DMS79 treated with DMSO at 0.1 percent for 48 hours (cell line): ENCODE measurements at regions not wholly inside any gene's neighbourhood (a gene's known extent, or its start where the extent isn't known, plus 50 kb on each side); places are given as distances from the start of the nearest gene placed in this dataset.
"Not testable (repeated sequence)": the region's sequence is repeated elsewhere in the genome, so short reads cannot be mapped to it uniquely, and the experiment has no call there.

Experiments
- DNase-seq: peaks from one replicate; lab custom pipeline; 2025; lab: John Stamatoyannopoulos, UW

GRCh38 chr7:68899156-68899555 lies 699.1 kb upstream of the AUTS2 start:
- not testable (repeated sequence) for DNase-seq

- DNase-seq, result no peak
Observed at GRCh38 chr7:68900096-68900495, 698.2 kb upstream of the AUTS2 start.

GRCh38 chr7:68904630-68905029 lies 693.6 kb upstream of the AUTS2 start:
- no peak for DNase-seq

GRCh38 chr7:68911754-68912153 lies 686.5 kb upstream of the AUTS2 start:
- DNase-seq, result no peak

- no peak for DNase-seq
Observed at GRCh38 chr7:68914006-68914405, 684.3 kb upstream of the AUTS2 start.

- no peak for DNase-seq
Observed at GRCh38 chr7:68917041-68917651, 681.1 kb upstream of the AUTS2 start.

- no peak for DNase-seq
Observed at GRCh38 chr7:68918621-68919020, 679.7 kb upstream of the AUTS2 start.

GRCh38 chr7:68922850-68923249 lies 675.4 kb upstream of the AUTS2 start:
- no peak for DNase-seq

GRCh38 chr7:68925241-68925640 lies 673.0 kb upstream of the AUTS2 start:
- DNase-seq, result peak; percentile 61

GRCh38 chr7:68929781-68930261 lies 668.5 kb upstream of the AUTS2 start:
- DNase-seq, result no peak

- no peak for DNase-seq
Observed at GRCh38 chr7:68936471-68937035, 661.7 kb upstream of the AUTS2 start.

GRCh38 chr7:68938151-68938550 lies 660.1 kb upstream of the AUTS2 start:
- no peak for DNase-seq

- DNase-seq, result no peak
Observed at GRCh38 chr7:68943786-68944185, 654.5 kb upstream of the AUTS2 start.

GRCh38 chr7:68955656-68956055 lies 642.6 kb upstream of the AUTS2 start:
- no peak for DNase-seq

GRCh38 chr7:68958571-68958970 lies 639.7 kb upstream of the AUTS2 start:
- no peak for DNase-seq

- no peak for DNase-seq
Observed at GRCh38 chr7:68963552-68963951, 634.7 kb upstream of the AUTS2 start.

GRCh38 chr7:68964060-68964459 lies 634.2 kb upstream of the AUTS2 start:
- no peak for DNase-seq

GRCh38 chr7:68965351-68965750 lies 632.9 kb upstream of the AUTS2 start:
- no peak for DNase-seq

- no peak for DNase-seq
Observed at GRCh38 chr7:68967598-68967997, 630.7 kb upstream of the AUTS2 start.

GRCh38 chr7:68969571-68969970 lies 628.7 kb upstream of the AUTS2 start:
- DNase-seq, result no peak

GRCh38 chr7:68971634-68972340 lies 626.5 kb upstream of the AUTS2 start:
- DNase-seq, result no peak

GRCh38 chr7:68977385-68978055 lies 620.8 kb upstream of the AUTS2 start:
- peak; percentile 34 for DNase-seq

GRCh38 chr7:68978710-68979109 lies 619.6 kb upstream of the AUTS2 start:
- no peak for DNase-seq
